ENCODE measurements at regions not wholly inside any gene's neighbourhood (a gene's known extent, or its start where the extent isn't known, plus 50 kb on each side); places are given as distances from the start of the nearest gene placed in this dataset.

DNA sequence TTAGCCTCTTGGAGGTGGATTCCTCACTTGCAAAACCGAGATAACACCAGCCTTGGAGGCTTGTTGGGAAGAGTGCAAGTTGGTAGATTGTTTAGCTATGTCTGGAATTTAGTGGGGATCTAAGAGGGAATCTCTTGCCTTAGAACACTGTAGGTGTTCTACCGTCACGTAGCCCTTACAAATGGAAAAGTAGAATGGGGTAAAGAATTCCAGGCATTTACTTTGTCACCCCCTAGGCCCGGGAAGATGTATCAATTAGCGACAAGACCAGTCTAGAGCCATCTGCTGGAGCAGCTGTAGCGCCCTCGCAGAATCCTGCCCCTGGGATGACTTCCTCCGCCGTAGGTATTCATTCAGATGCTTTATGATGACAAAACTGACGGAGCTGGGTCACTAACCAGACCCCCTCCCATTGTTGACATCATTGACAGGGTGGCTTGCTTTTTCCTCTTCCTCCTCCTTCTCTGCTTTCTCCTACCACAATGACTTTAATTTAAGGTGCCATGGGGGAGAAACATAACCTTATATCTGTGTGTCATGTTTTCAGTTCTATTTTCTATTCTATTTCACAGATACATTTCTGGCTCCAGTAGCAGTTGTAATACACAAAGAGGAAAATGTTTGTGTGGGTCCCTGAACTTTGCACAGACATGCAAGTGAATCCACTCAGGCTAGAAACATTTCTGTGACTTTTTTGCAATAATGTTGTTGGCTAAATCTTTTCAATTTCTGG is 262.6 kb upstream of the LYZL1 start:
- ATAC-seq: no peak
- intact Hi-C loops (cut with DNase I): no loop called here
- no peak for DNase-seq (ENCODE audit: missing footprints)

DNA sequence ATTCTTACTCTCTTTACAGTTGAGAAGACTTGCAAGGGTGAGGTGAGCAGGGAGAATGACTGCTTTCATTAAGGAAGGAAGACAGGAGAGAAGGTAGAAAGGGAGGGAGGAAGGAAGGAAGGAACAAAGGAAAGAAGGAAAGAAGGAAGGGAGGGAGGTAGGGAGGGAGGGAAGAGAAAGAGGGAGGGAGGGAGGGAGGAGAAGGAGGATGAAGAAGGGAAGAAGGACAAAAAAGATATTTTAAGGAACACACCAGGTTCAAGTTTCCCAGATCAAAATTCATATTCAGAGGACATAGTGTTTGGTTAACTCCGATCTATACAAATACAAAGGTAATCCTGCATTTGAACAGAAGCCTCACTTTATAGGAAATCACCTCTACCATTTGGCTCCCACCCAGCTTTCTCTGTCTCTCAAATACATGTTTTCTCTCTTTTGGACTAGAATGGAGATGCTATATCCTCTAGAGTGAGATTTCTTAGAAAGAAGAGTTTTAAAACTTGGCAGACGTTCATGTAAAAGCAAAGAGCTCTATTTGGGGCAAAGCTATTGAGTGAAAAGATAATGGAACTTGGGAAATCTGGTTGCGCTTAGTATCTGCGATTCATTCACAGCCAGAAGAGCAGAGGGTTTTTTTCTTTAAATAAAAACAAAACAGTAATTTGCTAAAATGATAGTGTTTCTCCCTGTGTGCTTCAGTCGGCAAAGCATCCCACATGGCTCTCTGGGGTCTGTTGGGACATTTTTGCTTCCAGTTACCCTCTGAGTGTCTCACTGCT is 261.9 kb upstream of the LYZL1 start:
- ATAC-seq (no peak), DNase-seq (ENCODE audit: missing footprints) (no peak)
- intact Hi-C loops (cut with DNase I): no loop called here

DNA sequence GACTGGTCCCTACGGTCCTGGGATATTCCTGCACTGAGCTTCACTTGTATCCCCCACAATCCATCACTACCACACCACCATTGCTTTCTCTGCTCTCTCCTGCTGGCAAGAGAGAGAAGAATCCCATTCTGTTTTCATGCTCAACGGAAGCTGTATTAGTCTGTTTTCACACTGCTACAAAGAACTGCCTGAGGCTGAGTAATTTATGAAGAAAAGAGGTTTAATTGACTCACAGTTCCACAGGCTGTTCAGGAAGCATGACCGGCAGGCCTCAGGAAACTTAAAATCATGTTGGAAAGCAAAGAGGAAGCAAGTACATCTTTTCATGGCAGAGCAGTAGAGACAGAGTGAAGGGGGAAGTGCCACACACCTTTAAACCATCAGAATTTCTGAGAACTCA is 260.4 kb upstream of the LYZL1 start:
- ATAC-seq: no peak
- intact Hi-C loops (cut with DNase I): no loop called here
- DNase-seq (ENCODE audit: missing footprints): no peak

DNA sequence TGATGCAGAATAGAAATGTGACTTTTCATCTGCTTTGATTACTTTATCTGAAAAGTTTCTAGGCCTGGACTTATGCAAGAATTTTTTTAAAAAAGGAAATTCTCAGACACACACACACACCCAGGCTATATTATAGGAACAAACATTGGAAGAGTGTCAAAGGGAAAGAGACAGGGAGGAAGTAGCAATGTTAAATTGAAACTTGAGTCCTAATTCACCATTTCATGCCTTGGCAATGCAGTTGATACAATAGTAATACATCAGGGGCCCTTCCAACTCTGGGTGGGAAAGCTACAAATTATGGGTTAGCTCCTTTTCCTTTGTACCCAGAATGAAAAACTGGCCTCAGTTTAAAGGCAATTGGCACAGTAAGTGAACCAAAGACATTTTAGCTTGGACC is 258.0 kb upstream of the LYZL1 start:
- intact Hi-C loops (cut with DNase I): no loop called here
- no peak for DNase-seq (ENCODE audit: missing footprints)
- ATAC-seq: no peak

DNA sequence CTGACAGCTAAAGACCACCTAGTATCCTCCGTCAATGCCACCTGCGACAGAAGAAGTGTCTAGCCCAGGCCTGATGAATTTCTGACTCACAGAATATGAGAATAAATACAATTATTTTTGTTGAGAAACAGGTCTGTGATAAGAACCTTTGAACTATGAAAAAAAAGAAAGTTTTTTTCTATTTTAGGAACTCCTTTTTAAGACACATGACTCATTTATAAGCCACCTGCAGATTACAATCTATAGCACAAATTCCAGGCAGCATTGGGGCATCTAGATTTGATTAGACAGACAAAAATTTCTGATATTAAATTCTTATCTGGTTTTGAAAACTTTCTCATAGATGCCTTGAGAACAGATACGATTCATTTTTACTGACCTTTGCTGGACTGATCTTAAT is 256.7 kb upstream of the LYZL1 start:
- no peak for DNase-seq (ENCODE audit: missing footprints)
- intact Hi-C loops (cut with DNase I): no loop called here
- ATAC-seq: no peak

DNA sequence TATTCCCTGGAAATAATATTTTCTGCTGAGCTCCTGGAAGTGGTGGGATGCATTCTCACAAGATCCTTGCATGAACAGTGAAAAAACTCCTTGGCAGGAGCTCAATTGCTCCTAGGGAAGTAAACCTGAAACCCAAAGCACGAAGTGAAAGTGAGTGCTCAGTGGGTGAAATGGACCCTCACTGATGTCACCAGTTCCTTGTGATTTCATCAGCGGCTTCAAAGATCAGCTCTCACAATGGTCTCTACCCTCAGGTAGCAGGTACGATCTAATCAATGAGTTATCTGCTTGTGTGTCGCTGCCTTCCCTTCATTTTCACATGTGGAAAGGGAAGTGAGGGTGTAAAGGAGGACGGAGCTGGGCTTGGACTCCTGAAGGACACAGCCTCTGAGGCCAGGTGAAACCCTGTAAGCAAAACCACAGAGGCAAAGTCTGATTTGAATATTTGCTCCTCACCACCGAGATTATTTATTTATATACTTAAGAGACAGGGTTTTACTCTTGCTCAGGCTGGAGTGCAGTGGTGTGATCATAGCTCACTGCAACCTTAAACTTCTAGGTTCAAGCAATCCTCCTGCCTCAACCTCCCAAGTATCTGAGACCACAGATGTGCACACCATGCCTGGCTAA is 255.4 kb upstream of the LYZL1 start:
- ATAC-seq: no peak
- intact Hi-C loops (cut with DNase I): no loop called here
- DNase-seq (ENCODE audit: missing footprints): no peak

DNA sequence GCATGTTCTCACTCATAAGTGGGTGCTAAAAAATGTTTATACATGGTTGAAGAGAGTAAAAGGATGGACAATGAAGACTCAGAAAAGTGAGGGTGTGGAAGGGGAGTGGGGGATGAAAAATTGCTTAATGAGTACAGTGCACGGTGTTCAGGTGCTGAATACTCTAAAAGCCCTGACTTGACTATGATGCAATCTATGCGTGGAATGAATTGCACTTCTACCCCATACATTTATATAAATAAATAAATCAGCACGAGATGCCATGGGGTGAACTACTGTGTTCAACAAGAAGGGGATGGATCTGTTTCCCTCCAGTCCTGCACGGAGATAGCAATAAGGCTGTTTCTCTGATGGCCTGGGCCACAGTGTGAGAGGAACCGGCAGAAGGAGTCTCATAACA is 254.3 kb upstream of the LYZL1 start:
- DNase-seq (ENCODE audit: missing footprints) (no peak), ATAC-seq (no peak)
- intact Hi-C loops (cut with DNase I): no loop called here

DNA sequence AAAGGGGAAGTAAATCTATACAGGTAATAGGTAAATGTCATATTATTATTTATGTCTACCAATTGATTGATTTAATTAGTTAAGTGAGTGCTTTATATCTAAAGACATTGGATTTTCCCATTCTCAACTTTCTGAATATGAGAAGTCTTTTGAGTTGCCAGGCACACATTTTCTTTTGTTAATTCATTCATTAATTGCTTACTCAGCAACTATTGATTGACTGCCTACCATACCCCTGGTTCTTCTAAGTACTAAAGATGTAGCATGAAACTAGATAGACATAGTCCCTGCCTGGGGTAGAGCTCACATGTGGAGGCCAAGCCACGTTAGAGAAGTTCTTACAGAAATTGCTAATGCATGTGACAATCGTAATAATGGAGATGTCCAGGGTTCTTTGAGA is 253.1 kb upstream of the LYZL1 start:
- intact Hi-C loops (cut with DNase I): no loop called here
- no peak for DNase-seq (ENCODE audit: missing footprints)
- no peak for ATAC-seq

DNA sequence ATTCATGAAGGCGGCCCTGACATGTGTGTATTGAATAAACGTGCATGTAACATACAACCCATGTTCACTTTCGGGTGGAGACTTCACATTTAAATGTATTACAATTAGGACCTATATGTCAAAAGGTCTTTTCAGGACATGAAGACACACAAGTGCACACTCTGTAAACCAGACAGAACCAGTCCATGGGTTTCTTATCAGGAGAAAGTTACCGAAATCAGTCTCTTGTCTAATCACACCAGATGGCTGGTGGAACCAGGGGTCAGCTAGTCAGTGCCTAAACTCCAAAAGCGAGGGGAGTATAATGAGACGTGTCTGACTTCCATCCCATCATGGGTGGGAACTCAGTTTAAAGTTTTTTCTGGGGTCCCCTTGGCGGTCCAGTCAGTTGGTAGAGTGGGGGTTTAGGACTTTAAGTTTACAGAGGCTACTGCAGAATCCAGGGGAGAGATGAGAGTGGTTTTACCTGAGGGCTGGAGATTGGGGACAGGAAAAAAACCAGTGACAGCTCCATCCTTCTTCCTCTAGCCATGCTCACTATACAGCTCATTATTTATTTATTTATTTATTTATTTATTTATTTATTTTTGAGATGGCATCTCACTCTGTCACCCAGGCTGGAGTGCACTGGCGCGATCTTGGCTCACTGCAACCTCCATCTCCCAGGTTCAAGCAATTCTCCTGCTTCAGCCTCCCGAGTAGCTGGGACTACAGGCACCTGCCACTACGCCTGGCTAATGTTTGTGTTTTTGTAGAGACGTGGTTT is 251.3 kb upstream of the LYZL1 start:
- intact Hi-C loops (cut with DNase I): no loop called here
- DNase-seq (ENCODE audit: missing footprints) (no peak), ATAC-seq (no peak)

DNA sequence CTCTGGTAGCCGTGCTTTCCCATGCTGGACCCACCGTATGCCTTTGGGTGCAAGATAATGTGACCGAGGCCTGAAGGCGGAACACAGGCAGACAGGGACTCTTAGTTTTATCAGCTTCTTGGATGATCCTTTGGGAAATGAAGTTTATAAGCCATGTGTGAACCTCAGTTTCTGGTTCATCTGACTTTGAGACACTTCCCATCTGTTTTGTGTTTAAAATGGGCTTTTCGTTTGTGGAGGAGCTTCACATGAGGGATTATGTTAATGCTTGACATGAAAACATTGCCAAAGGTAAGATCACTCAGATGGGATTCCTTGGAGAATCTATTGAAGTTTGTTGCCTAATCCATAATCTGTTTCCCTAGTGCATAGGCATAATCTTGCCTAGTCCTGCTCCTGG is 249.8 kb upstream of the LYZL1 start:
- no peak for DNase-seq (ENCODE audit: missing footprints)
- intact Hi-C loops (cut with DNase I): no loop called here
- no peak for ATAC-seq

DNA sequence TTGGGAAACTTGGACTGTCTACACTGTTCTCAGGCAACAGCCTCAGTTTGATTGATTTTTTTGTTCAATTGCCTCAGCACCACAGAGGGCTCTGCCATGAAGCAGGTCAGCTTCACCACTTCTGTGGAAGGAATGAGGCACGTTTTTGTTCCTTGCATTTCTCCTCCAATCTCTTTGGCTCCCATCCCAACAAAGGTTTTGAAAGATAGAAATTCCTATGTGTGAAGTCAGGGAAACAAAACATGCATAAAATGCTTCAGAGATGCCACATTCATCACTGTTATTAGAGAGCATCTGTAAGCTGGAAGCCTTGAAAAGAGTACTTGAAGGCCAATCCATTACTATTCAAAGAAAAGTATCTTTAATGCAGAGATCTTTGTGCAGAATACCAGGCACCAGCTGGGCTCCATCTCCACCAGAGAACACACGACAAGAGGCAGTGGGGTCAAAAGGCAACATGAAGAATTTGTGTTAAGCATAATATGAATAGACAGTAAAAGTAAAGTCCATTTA is 249.1 kb upstream of the LYZL1 start:
- ATAC-seq (no peak), DNase-seq (ENCODE audit: missing footprints) (no peak)
- intact Hi-C loops (cut with DNase I): no loop called here

DNA sequence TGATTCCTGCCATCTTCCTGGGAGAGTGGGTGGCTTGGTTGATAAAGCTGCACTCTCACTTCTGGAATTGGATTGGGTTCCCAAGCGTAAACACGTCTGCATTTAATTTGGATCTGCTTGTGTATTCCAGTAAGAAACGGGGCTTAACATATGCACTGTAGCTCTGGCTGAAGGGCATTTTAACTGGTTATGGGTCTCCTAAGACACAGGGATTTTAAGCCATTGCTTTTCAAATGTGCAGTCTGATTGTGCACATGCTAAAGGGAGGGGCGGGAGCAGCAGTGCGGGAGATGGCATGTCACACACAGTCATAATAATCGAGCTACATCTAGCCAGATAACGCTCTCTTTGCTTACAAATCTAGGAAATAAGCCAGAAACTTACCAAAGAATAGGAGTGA is 247.3 kb upstream of the LYZL1 start:
- no peak for DNase-seq (ENCODE audit: missing footprints)
- no peak for ATAC-seq
- intact Hi-C loops (cut with DNase I): no loop called here

DNA sequence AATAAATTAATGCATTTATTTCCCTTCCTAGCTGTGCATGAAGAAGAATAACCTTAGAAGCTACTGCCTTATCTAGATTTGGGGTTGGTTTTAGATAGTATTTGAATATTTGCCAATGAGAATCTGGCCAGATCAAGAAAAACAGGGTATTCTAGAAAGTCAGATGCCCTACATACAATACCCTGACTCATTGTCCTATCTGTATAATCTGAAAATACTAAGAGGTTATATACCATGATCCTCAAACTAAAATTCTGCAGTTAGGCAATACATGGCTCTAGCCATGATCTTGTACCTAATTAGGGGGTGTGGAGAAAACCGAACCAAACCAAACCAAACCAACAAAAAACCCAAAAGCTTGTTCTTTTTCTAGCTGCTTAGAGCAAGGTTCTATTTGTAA is 240.4 kb upstream of the LYZL1 start:
- DNase-seq (ENCODE audit: missing footprints): no peak
- ATAC-seq: no peak
- intact Hi-C loops (cut with DNase I): no loop called here

DNA sequence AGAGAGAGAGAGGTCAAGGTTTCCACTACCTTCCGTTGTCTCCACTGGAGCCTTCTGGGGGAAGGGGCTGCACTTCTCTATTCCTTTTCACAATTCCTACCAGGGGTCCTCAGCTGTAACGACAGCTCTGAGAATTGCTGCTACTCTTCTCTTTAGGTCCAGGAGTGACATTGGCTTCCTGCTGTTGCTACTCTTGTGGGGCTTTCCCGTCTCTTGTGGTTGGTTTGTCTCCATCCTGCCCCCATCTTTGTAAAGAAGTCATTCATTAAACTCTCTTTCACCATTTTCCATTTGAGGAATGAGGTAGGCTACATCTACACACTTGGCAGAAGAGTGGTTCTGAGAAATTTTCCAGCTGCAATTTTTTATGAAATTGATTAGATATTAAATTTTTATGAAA is 238.8 kb upstream of the LYZL1 start:
- intact Hi-C loops (cut with DNase I): no loop called here
- ATAC-seq: no peak
- no peak for DNase-seq (ENCODE audit: missing footprints)

DNA sequence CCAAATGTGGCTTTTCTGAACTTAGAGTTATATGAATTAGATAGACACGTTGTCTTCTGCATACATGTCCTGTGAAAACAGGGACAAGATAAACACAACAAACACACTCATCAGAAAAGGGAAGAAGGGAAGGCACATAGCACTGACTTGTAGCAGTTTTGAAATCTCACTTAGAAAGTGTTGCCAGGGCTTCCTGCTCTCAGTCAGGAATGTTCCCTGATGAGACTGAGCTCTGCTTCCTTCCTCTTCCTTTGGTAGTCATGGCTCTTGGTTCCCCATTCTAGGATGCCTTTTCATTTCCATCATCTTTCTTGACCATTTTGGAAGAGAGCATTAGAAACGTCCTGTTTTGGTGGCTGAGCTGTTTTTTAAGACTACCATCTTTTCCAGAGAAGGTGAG is 233.8 kb upstream of the LYZL1 start:
- peak; percentile 26 for ATAC-seq
- no peak for DNase-seq (ENCODE audit: missing footprints)
- intact Hi-C loops (cut with DNase I): no loop called here

DNA sequence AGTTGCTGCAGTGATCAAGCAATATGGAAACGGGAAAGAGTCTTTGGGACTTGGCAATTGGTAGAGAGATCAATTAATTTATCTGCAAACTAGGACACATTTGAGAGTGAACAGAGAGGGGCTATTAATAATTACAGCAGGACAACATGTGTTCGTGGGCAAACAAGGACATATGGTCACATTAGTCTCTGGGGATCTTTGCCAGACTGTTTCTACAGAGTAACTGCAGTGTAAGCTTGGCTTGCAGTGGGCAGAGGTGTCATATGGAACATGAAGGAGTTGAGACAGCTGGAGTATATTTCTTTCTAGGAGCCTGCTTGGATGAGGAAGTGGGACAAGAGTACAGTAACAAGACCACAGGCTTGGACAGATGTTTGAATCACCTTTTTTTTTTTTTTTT is 232.1 kb upstream of the LYZL1 start:
- no peak for ATAC-seq
- no peak for DNase-seq (ENCODE audit: missing footprints)
- intact Hi-C loops (cut with DNase I): no loop called here

DNA sequence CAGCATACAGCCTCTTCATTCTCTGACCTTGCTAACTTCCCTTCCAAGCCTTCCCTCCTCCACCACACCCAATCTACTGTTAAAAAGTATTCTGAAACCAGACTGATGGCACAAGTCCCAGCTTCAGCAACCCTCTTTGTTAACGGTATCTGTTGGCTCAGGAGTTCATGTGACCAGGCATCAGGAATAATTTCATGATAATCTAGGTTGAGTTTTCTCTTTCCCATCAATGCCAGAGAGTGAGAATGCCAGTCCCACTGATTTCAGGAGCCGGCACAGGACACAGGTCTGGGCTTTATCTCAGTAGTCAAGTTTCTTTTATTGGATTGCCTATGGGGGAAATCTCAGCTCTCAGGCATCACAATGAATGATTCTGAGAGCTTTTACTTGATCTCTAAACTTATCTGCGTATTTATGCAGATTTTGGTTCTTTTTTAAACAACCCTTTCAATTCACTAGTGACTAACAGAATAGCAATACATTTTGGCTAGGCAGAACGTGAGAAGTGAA is 231.0 kb upstream of the LYZL1 start:
- DNase-seq (ENCODE audit: missing footprints) (no peak), ATAC-seq (peak; percentile 82)
- intact Hi-C loops (cut with DNase I): no loop called here

DNA sequence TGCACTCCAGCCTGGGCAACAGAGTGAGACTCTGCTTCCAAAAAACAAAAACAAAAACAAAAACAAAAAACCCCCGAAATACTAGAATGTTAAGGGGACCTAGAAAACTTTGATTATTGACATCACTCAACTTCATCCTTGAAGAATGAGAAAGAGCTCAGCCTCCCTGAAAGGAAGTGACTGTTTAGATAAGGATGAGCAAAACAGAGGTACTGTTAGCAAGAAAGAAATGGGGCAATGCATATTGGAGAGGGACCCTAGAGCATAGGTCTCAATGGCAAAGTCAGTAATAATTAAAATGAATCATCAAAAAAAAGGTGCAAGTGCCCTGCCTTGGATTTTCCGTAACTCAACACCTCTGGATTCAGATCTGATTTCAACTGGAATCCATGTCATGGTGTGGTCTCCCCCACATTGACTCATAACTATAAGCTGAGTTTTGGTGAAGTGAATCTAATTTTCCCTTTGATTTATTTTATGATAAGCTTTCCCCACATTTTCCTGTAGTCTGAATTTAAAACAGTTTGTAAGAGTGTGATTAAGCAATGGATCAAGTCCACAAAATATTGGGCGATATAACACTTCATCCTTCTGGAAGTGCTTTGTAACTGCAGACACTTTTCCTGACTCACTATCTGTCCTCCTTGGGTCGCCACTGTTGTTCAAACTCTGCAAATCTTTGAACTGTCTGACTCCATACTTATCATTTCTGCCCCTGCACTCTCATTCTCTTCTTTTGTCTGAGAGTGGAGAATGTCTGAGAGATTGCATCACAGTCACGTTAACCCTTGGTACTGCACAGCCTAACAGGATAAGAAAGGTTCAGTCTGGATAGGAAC is 224.8 kb upstream of the LYZL1 start:
- intact Hi-C loops (cut with DNase I): no loop called here
- no peak for ATAC-seq
- no peak for DNase-seq (ENCODE audit: missing footprints)

All from Right ventricle myocardium inferior (tissue), 1 donor.